ENCODE measurements at regions not wholly inside any gene's neighbourhood (a gene's known extent, or its start where the extent isn't known, plus 50 kb on each side); places are given as distances from the start of the nearest gene placed in this dataset.

- Histone ChIP-seq H3K27me3 (replicated peaks in 1 of 4; ENCODE audit: control insufficient read depth in 3 of 4, extremely low read depth in 1 of 4, insufficient read depth in 3 of 4, low read length in 3 of 4) (peaks cover 0 to 1% (median 0%) of the 10 kb centered on the region in 4 experiments; a peak in 1 of 7 replicates), H3K23ac (ENCODE audit: insufficient read length) (no peak overlapping the region), H2BK15ac (ENCODE audit: low read length) (no peak overlapping the region), H3K27ac (ENCODE audit: low read depth, low read length) (no peak overlapping the region), H3K23me2 (ENCODE audit: low read depth, low read length) (no peaks in the 10 kb centered on the region), H3K18ac (ENCODE audit: extremely low read depth, low read length) (no peak overlapping the region), H3K4me2 (ENCODE audit: insufficient read depth in 1 of 2, low read depth in 2 of 2, low read length in 2 of 2) (no peak overlapping the region), H3K4ac (replicated peaks; ENCODE audit: insufficient read length, low read depth, low read length) (no peak overlapping the region), H2AFZ (ENCODE audit: low read length) (no peak overlapping the region), H3K9me3 (ENCODE audit: insufficient read depth in 2 of 2, low read depth in 1 of 2, low read length in 1 of 2) (no peaks in the 10 kb centered on the region), H3K79me2 (ENCODE audit: control insufficient read depth in 1 of 2, insufficient read depth in 2 of 2, low read length in 2 of 2) (no peaks in the 10 kb centered on the region), H4K91ac (replicated peaks; ENCODE audit: insufficient read length, low read length) (no peak overlapping the region), H3K4me3 (ENCODE audit: extremely low read depth in 1 of 4, insufficient read depth in 2 of 4, low read depth in 3 of 4, low read length in 4 of 4) (no peak overlapping the region), H2BK120ac (replicated peaks; ENCODE audit: low read depth, low read length) (no peak overlapping the region), H2BK20ac (ENCODE audit: low read length) (no peak overlapping the region), H4K5ac (ENCODE audit: insufficient read length, low read depth, low read length) (no peak overlapping the region), H3K56ac (replicated peaks; ENCODE audit: insufficient read length, low read depth, low read length) (no peak overlapping the region), H2BK5ac (ENCODE audit: low read depth, low read length) (no peak overlapping the region), H3K79me1 (ENCODE audit: low read depth, low read length) (no peaks in the 10 kb centered on the region), H3K9ac (replicated peaks in 1 of 4; ENCODE audit: extremely low read depth in 1 of 4, low read depth in 3 of 4, low read length in 3 of 4) (no peak overlapping the region), H2AK5ac (ENCODE audit: low read depth, low read length) (no peak overlapping the region), H4K20me1 (replicated peaks in 1 of 2; ENCODE audit: control insufficient read depth in 1 of 2, insufficient read depth in 2 of 2, low read length in 2 of 2) (no peaks in the 10 kb centered on the region), H2BK12ac (ENCODE audit: low read depth, low read length) (no peak overlapping the region), H3K4me1 (replicated peaks in 1 of 4; ENCODE audit: control insufficient read depth in 3 of 4, insufficient read depth in 4 of 4, low read length in 3 of 4) (peaks cover 0 to 3% (median 1%) of the 10 kb centered on the region in 4 experiments; a peak in 1 of 7 replicates), H3K14ac (ENCODE audit: insufficient read length) (no peak overlapping the region), H4K8ac (ENCODE audit: extremely low read depth, insufficient read depth, low read length) (no peak overlapping the region), H3K36me3 (ENCODE audit: control insufficient read depth in 2 of 4, insufficient read depth in 4 of 4, low read length in 3 of 4) (no peaks in the 10 kb centered on the region)
- DNase-seq (ENCODE audit: low read depth in 1 of 2, low spot score in 2 of 2), result no peak
- FAIRE-seq, result no peak
- ChIA-PET POLR2A (ENCODE audit: partially characterized antibody) (no interaction called here), CTCF (ENCODE audit: partially characterized antibody) (no interaction called here)
- 98% methylated on average over 3 of the region's 3 CpGs; no CpG with 5 or more reads in 1 of the 2 experiments for WGBS, 2 experiments (ENCODE audit: extremely low coverage in 1 of 2, insufficient coverage in 1 of 2, insufficient read length in 1 of 2, insufficient replicate concordance in 2 of 2, low coverage in 1 of 2, low lambda C conversion rate in 2 of 2, missing lambda C conversion rate in 1 of 2)
- TF ChIP-seq SP1 (IDR thresholded peaks at IDR 0.05; ENCODE audit: low read depth, low read length) (no peak), CHD2 (IDR thresholded peaks at IDR 0.05; ENCODE audit: low read length) (no peak), BCL11A (IDR thresholded peaks at IDR 0.05; ENCODE audit: low read depth in 2 of 2, low read length in 2 of 2) (no peak), MAX (IDR thresholded peaks at IDR 0.05) (no peak), CHD1 (IDR thresholded peaks at IDR 0.05; ENCODE audit: low read depth, low read length) (no peak), TAF7 (optimal IDR thresholded peaks at IDR 0.05; ENCODE audit: borderline replicate concordance, low read depth, low read length) (no peak), MAFK (IDR thresholded peaks at IDR 0.05; ENCODE audit: low read depth, low read length) (no peak), HDAC2 (IDR thresholded peaks at IDR 0.05; ENCODE audit: borderline replicate concordance in 1 of 2, low read depth in 2 of 2, low read length in 2 of 2) (no peak), SAP30 (IDR thresholded peaks at IDR 0.05; ENCODE audit: insufficient read depth, insufficient replicate concordance, low read length) (no peak), SIRT6 (IDR thresholded peaks at IDR 0.05; ENCODE audit: low read length) (no peak), GABPA (IDR thresholded peaks at IDR 0.05; ENCODE audit: borderline replicate concordance, insufficient read depth, low read length) (no peak), NANOG (IDR thresholded peaks at IDR 0.05; ENCODE audit: insufficient read depth, low read depth, low read length, poor library complexity, severe bottlenecking) (no peak), BACH1 (IDR thresholded peaks at IDR 0.05; ENCODE audit: low read length) (no peak), JUND (IDR thresholded peaks at IDR 0.05; ENCODE audit: low read length) (no peak), ATF3 (IDR thresholded peaks at IDR 0.05; ENCODE audit: insufficient read depth, low read depth, low read length) (no peak)
Observed at GRCh38 chr13:105341256-105341655, 1194.2 kb downstream of the EFNB2 start.
